GM21529 (cell line): ENCODE measurements at regions not wholly inside any gene's neighbourhood (a gene's known extent, or its start where the extent isn't known, plus 50 kb on each side); places are given as distances from the start of the nearest gene placed in this dataset.
"Not testable (repeated sequence)": the region's sequence is repeated elsewhere in the genome, so short reads cannot be mapped to it uniquely, and the experiment has no call there.

Experiments used
- ATAC-seq: cut with Tn5 transposase; IDR thresholded peaks from one replicate; pipeline ENCODE4 v1.9.1; 2021; ENCODE audit not compliant: unreplicated experiment

DNA sequence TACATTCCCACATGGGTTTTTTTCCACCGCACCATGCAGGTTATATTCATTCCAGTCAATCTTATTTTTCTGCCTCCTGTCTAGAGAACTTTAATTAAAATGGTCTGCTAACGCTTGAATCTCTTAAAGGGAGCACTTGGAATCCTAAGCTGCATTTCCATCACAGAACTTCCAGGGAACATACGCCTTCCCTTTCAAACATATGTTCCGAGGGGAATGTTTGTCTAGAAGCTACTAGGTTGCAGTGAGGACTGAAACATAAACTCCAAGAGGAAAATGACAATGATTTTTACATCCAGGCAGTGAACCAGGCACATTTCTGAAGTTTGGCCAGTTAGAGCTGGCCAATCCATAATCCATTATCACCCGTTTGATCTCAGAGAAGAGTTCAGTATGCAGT is 375.5 kb upstream of the NRP1 start:
- ATAC-seq = no peak

DNA sequence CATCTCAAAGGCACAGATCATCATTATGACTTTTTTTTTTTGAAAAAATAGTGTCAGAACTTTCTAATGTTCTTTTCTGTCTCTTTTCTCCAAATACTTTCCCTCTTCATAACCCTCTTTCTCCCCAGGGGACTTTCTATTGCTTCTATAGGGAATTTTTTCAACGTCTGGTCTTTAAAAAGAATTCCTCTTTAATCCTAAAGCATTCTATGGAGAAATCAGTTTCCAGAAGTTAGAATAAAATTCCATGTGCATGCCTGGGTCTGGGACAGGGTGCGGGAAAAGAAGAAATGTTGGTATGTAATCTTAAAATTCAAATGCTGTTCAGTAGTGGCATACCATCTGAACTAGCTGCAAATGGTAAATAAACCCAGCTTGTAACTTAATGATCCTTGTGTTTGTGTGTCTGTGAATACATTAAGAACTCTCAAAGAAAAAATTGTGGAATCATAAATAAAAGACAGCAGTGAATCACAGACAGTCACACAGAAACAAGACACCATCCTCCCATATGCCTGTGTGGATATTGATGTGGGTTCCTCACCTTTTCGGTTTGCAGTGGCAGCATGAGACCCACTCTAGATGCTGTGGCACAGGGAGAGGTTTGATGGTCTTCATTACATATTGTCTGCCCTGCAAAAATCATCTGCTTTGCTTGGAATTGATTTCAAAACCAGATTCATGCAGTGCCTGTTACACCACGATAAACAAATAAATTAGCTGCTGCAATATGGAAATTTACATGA is 374.7 kb upstream of the NRP1 start:
- ATAC-seq = no peak

DNA sequence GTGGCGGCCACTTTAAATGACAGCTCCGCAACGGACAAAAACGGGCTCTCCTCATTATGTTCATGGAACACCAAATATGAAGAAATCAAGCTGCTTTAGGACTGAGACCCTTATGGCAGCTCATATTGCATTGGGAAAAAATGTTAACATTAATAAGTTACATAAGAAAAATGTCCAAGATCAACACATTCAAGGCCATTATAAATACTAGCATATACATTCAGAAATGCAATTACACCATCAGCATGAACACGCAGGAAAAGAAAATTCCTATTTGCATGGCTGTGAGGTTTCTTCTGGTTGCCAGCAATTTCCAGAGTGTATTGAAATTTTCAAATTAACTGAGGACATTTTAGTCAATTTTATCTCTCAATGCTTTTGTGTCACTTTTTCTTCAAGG is 374.1 kb upstream of the NRP1 start:
- ATAC-seq = no peak

DNA sequence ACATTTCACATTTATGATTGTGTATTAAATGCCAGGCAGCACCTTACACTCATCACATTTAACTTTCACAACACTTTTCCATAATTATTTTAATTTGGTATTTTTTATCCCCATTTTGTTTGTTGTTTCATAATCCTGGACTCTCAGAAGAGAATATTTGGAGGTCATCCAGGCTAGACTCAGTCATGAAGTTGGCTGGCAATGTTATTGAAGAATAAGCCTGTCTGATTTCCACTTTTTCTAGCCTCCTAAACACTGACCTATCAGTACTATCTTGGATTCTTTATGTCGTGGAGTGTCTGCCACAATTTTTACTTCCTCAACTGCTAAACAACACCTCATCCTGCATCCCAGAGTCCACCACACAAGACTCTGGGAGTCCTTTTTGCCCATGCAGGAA is 372.3 kb upstream of the NRP1 start:
- ATAC-seq = no peak

DNA sequence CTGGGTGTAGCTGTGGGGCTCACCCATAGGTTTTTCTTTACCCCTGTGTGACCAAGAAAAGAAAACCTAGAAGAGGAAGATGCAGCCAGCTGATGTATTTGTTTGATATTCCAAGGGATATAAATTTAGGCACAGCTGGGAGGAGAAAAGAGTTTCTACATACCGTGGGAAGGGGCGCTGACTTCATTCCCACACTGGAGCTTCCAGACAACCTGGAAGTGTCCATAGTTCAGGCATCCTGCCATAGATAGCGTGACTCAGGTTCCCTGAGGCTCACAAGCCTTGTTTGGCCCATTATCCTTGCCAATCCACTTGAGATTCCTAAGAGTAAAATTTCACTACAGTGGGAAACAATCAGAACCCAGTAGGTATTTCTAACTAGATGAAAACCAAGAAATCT is 371.7 kb upstream of the NRP1 start:
- ATAC-seq = no peak

DNA sequence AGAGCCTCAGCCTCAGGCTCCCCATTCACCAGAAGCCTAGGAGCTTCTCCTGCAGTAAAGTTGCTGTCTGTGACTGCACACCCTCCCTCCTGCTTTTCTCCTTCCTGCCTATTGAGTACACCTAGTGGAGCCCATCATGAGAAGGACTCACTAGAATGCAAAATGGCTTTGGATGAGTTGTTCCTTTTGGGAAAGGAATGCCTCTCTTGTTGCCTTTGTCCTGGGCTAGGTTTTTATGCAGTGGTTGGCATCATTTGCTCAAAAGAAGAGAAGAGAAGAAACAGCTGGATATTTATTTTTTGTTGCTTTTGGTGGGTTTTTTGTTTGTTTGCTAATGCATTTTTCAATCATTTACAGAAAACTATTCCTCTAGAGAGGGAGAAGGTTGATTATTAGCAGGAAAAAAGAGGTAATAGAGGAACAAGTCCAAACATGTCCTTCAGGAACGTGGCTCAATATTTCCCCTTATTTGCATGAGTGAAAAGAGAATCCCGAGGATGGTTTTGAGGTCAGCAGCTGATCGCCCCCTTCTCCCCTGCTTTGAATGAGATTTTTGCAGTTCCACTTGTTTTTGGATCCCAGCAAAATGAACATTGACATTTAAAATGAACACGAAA is 369.9 kb upstream of the NRP1 start:
- ATAC-seq = no peak

DNA sequence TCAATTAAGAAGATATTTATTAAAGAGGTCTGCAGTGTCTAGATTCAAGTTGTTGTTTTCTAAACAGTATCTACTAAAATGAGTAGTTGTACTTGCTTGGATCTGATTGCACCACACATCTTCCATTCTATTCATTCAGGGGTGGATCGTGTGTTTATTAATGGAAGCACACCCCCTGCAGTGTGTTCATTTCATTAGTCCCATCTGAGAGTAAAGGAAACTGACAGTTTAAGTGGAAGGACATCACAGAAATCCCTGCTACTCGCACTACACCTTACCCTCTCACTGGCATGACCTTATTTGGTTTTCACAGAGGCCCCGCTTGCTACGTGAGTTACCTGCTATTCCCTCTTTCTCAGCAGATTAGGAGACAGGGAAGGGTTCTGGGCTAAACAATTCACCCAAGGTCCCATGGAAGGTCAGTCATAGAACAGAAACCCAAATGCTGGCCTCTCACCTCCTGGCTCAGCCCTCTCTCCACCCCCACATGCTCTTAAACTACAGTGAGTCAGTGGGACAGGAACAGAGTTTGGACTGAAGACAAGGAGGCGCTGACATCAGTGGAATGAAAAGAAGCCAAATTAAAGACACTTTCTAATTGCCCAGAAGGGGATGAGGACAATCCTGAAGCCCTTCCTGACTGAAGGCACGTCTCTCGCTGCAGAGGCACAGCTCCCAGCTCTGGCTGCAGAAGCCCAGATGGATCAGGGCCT is 369.2 kb upstream of the NRP1 start:
- ATAC-seq = no peak

DNA sequence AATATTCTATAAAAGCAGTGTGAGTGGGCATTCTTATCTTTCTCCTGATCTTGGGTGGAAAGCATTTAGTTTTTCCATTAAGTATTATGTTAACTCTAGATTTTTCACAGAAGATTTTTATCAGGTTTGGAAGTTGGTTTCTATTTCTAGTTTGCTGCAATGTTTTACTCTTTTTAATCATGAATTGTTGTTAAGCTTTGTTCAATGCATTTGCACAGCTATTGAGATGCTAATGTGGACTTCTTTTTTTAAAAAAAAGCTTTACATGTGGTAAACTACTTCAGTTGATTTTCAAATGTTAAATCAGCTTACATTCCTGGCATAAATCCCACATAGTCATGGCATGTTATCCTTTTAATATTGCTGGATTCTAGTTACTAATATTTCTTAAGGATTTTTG is 363.6 kb upstream of the NRP1 start:
- ATAC-seq = no peak

DNA sequence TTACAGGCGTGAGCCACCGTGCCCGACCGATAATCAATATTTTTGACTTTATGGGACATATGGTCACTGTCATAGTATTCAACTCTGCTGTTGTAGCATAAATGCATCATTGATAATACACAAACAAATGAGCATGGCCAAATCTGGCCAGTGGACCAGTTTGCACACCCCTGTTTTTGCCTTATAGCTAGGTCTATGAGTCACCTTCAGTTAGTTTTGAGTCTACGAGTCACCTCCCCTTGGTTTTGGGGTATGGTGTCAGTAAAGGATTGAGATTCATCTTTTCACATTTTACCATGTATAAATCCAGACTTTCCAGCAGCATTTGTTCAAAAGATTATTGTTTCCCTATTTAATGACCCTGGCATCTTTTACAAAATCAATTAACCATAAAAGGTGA is 362.5 kb upstream of the NRP1 start:
- no peak for ATAC-seq

DNA sequence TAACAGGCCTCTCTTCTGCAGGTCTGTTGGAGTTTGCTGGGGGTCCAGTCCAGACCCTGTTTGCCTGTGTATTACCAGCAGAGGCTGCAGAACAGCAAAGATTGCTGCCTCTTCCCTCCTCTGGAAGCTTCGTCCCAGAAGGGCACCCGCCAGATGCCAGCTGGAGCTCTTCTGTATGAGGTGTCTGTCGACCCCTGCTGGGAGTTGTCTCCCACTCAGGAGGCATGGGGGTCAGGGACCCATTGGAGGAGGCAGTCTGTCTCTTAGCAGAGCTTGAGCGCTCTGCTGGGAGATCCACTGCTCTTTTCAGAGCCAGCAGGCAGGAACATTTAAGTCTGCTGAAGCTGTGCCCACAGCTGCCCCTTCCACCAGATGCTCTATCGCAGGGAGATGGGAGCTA is 361.1 kb upstream of the NRP1 start:
- ATAC-seq = no peak

DNA sequence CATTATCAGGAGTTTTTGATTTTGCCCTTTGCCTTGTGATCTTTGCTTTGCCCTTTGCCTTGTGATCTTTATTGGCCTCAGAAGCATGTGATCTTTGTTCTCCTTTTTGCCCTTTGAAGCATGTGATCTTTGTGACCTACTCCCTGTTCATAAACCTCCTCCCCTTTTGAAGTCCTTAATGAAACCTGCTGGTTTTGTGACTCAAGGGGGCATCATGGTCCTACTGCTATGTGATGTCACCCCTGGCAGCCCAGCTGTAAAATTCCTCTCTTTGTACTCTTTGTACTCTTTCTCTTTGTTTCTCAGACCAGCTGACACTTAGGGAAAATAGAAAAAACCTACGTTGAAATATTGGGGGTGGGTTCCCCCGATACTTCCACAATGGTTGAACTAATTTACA is 356.1 kb upstream of the NRP1 start:
- ATAC-seq = not testable (repeated sequence)

DNA sequence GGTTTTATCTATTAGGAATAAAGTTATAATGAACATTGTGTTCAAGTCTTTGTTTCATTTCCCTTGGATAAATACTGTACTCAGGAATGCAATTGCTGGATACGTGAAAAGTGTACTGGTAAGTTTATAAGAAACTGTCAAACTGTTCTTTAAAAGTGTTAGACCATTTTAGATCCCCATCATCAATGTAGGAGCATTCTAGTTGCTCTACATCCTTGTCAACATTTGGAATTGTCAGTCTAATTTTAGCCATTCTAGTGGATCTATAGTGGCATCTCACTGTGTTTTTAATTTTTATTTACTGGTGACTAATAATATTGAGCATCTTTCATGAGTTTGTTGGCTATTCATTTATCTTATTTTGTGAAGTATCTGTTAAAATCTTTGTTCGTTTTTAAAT is 354.0 kb upstream of the NRP1 start:
- ATAC-seq = no peak

DNA sequence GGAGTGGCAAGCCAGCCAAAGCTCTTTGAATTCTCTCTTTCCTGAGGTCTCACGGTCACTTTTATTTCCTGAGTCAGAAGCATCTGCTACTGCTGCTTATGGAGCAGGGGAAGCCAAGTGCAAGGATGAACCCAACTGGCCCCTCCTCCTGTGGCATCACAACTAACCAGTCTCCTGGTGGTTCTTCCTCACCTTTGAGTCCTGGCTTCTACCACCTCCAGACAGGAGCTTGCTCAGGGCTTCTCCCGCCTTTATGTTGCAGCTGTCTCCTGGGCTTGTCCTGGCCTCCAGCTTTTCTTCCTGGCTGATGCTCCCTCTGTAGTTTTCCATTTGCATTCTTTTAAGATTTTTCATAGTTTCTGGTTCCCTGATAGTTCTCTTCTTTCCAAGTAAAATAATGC is 349.7 kb upstream of the NRP1 start:
- ATAC-seq = no peak

DNA sequence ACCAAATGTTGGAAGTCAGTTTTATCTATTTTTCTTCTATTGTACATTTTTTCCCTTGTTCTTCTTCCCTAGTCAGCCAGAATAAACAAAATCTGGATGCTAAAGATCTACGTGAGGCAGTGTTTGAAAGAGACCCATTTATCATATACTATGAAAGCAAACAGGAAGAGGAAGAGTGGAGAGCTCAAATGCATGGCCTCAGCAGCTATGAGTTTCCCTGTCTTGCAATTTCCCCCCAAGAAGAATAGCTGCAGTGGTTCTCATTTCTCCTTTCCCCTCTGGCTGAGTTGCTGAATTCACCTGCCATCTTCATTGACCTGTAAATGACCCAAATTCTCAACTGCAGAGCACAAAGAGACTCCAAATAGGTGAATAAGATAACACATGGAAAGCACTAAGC is 347.1 kb upstream of the NRP1 start:
- ATAC-seq = no peak

DNA sequence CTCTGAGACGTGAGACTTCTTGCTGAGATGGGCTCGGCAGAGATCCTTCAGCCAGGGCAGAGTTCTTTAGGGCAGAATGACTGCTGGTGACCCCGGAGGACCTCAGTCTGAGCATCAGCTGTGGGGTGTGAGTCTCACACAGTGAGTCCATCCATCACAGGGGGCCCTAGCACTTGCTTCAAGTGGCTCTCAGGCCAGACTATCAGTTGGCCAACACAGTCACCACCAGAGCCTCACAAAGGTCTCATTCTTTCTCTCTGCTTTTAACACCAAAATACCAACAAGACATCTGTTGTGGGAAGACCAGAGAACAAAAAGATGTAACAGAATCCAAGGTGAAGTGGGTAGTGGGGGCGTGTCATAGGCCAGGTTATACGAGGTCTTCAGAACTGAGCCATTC is 345.6 kb upstream of the NRP1 start:
- ATAC-seq = no peak

DNA sequence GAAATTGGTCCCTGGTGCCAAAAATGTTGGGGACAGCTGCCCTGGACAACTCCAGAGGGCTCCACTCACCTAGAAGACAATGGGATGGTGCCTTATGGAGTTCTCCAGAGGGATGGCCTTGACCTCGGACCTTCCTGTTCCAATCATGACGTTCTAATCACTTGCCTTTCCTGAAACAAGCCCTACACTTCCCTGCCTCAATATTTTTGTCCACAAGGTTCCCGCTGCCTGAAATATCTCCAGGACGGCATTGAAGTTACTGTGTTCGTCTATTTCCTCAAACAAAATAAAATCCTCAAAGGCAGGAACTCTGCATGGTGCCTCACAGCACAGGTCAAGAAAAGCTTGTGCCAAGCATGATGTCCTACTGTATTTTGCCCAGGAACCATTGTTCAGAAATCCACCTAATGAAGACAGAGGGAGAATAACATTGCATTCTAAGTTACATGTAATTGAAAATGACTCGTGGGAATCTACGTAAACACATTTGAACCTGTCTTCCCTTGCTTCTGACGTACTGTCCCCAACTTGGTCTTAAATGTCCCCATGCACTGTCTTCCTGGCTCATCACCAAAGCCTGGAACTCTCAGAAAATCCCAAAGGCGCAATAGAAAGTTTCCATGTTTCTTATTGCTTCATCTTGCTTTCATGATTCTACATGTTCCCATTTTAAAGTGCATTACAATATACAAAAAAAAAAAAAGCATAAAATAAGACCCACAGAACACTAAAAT is 342.3 kb upstream of the NRP1 start:
- ATAC-seq = no peak

DNA sequence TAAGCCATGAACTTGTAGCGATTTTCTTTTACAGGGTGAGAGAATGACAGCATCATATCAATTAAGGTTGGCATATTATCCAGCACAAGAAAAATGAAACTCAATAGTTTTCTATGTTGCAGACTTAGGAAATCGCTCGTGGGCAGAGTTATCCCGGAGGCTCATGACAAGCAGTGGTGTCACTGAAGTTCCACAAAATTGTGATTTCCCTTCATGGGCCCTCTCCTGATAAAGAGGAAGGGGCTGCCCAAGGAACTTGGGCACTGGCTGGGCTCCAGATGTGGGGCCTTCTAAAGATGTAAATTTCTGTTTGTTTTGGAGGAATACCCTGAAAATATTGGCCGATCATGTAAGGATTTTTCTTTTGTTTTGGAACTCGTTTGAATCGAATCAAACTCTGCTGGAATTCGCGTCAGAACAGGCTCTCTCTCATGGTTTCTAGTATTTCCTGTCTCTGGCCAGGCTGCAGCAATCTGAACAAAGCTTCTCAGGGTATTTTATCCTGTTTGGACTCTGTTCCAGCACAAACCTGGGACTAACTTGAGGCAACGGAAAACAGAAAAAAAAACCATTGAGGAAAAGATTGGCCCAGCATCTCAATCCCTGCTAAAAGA is 340.6 kb upstream of the NRP1 start:
- ATAC-seq = no peak

DNA sequence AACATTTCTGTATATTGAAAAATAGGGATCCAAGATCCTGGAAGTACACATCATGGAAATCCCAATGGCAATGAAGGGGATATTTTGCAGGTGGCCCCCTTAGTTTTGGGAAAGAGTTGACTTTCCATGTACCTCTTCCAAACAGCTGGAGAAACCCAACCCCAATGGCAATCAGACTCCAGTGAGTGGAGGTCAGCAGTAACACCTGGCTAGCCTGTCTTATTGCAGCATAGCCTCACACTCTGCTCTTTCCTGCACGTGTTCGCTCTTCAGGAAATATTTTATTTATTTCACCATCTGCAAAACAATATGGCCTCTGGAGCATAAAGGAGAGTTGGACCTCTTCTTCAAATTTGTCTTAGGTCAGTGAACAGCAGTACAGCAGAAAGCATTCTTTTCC is 340.0 kb upstream of the NRP1 start:
- ATAC-seq = no peak

DNA sequence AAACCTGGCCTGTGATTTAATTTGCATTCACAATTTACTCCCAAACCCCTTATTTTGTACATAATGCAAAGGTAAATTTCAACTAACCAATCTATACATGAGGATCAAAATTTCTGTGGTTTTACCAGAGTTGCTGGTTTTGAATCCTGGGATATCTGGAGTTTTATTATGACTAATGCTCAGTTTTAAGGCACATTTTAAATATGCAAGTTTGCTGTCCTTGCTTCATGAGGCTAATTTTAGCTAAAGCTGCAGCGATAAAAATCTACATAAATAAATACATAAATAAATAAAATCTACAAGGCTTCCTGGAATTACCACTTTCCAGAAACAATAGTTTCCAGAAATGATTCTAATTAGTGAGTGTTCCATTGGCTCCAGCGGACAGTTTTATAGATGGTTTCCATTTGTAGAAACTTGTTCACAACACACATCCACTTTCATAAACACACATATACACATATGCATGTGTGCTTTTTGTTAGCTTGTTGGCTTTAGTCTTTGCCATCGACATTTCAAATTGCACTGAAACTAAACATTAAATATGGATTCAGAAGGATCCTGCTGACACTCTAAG is 339.5 kb upstream of the NRP1 start:
- no peak for ATAC-seq

DNA sequence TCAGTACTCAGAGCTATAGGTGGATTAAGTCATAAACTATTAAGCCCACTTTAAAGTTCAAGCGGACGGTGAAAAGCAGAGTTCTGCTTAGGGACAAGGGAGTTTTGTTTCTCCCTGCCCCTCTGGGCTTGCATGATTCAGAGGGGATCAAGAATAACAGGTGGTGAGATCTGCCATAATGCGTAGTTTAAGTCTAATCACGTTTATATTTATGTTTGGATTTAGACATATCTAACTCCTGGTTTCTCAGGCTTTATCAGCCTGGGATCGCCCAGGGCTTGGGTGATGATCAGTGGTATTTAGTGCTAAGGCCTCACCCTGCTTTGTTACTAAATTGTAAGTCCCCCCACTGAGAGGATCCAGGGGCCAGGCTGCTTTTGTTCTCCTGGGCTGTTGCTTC is 335.4 kb upstream of the NRP1 start:
- no peak for ATAC-seq
